Tibial nerve (tissue), 4 donors: ENCODE measurements at regions not wholly inside any gene's neighbourhood (a gene's known extent, or its start where the extent isn't known, plus 50 kb on each side); places are given as distances from the start of the nearest gene placed in this dataset.

ENCODE experiments used
- DNase-seq, 2 donors: peaks; one replicate each; pipeline ENCODE4 v3.0.0-alpha.2; 2019; ENCODE audit warnings: low spot score in 2 of 2
- H3K27ac ChIP-seq, 4 donors: fragments of 200-600 bp; sonication (generic) in 3 of 4; one replicate each; pipeline ENCODE4 v1.5.1; 2017 to 2019; ENCODE audit warnings: mild to moderate bottlenecking in 1 of 4
- H3K27me3 ChIP-seq, 2 donors: fragments of 200-600 bp; sonication (generic) in 1 of 2; one replicate each; pipeline versions ENCODE4 v1.5.1 to v1.6.0; 2017 to 2019
- H3K36me3 ChIP-seq, 3 donors: fragments of 200-600 bp; sonication (generic); one replicate each; pipeline ENCODE4 v1.5.1; 2018 to 2019
- H3K4me1 ChIP-seq, 4 donors: fragments of 200-600 bp; sonication (generic) in 3 of 4; one replicate each; pipeline ENCODE4 v1.5.1; 2017 to 2019
- H3K4me3 ChIP-seq, 4 donors: fragments of 200-600 bp; sonication (generic) in 3 of 4; one replicate each; pipeline ENCODE4 v1.5.1; 2017 to 2019; ENCODE audit warnings: mild to moderate bottlenecking in 1 of 4, moderate library complexity in 1 of 4
- H3K9me3 ChIP-seq, 4 donors: fragments of 200-600 bp; sonication (generic) in 3 of 4; one replicate each; pipeline ENCODE4 v1.5.1; 2017 to 2019
- EP300 ChIP-seq, 2 donors: sonication (generic); formaldehyde crosslinking; IDR thresholded peaks; one replicate each; pipeline ENCODE4 v1.6.1; 2017; ENCODE audit warnings: antibody characterized with exemption in 2 of 2, mild to moderate bottlenecking in 1 of 2
- POLR2A ChIP-seq, 2 donors: fragments of 450-650 bp; IDR thresholded peaks; one replicate each; pipeline ENCODE4 v1.6.1; 2017; ENCODE audit warnings: antibody characterized with exemption in 2 of 2, mild to moderate bottlenecking in 2 of 2, moderate library complexity in 2 of 2
- WGBS, 2 donors: methylation state at CpG; one replicate each; pipeline ENCODE4 v1.1.5; 2018; 5-methylcytosine and 5-hydroxymethylcytosine counted together
- TF ChIP-seq, protein P1 (sequence below), 5 experiments: fragments of 200-600 bp in 3 of 5; fragments of 450-650 bp in 2 of 5; sonication (generic) in 3 of 5; IDR thresholded peaks; one replicate each; pipeline ENCODE4 v1.5.1; 2016 to 2019; ENCODE audit warnings: antibody characterized with exemption in 5 of 5, mild to moderate bottlenecking in 3 of 5, moderate library complexity in 2 of 5

DNA sequence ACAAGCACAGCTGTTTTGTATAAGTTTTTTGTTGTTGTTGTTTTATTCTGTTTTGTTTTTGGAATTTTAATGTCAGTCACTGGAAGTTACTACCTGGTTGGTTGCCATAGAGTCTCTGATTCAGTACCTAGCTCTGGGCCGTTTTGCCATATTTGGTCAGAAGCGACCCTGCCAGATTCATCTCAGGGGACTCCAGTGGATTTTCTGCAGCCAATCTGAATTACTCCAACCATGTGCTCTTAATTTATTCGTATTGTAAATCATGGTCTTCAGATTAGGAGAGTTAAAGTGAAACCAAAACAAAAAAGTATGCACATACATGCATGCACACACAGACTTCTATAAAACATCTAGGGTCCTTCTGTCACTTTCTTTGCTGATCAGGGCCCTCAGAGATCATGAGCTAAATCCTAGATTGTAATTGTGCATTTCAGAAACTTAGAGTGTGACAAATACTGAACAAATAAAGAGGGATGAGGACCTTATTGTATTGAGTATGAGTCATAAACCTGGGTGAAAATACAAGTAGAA is 317.4 kb upstream of the UBE2E3 start:
- no peak for DNase-seq
- Histone ChIP-seq H3K9me3 (no peaks in the 10 kb centered on the region), H3K36me3 (no peaks in the 10 kb centered on the region), H3K4me1 (peaks cover 0 to 6% (median 0%) of the 10 kb centered on the region in 4 donors), H3K27ac (no peak overlapping the region), H3K27me3 (no peaks in the 10 kb centered on the region), H3K4me3 (no peak overlapping the region)
- no peak for TF ChIP-seq POLR2A (IDR thresholded peaks at IDR 0.05)
- no peak for TF ChIP-seq EP300 (IDR thresholded peaks at IDR 0.05)
- TF ChIP-seq, protein P1, sequence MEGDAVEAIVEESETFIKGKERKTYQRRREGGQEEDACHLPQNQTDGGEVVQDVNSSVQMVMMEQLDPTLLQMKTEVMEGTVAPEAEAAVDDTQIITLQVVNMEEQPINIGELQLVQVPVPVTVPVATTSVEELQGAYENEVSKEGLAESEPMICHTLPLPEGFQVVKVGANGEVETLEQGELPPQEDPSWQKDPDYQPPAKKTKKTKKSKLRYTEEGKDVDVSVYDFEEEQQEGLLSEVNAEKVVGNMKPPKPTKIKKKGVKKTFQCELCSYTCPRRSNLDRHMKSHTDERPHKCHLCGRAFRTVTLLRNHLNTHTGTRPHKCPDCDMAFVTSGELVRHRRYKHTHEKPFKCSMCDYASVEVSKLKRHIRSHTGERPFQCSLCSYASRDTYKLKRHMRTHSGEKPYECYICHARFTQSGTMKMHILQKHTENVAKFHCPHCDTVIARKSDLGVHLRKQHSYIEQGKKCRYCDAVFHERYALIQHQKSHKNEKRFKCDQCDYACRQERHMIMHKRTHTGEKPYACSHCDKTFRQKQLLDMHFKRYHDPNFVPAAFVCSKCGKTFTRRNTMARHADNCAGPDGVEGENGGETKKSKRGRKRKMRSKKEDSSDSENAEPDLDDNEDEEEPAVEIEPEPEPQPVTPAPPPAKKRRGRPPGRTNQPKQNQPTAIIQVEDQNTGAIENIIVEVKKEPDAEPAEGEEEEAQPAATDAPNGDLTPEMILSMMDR (IDR thresholded peaks at IDR 0.05) = no peak
- WGBS, 2 donors = 63 to 80% methylated on average over 3 of the region's 3 CpGs

DNA sequence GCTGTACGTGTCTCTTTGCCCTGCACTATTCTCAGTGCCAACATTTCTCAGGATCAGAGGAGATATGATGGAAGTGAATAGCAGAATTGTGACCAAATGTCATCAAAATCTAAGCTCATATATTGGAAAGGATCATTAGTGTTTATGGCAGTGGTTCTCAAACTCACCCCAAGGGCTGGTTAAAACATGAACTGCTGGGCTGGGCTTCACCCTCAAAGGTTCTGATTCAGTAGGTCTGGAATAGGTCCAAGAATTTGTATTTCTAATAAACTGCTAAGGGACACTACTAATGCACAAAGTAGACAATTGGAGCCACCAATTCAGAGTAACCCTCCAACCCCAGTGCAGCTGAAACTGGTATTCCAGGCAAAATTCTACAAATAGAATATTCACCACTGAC is 317.9 kb upstream of the UBE2E3 start:
- Histone ChIP-seq H3K27ac (no peak overlapping the region), H3K27me3 (no peaks in the 10 kb centered on the region), H3K4me1 (peaks cover 0 to 6% (median 0%) of the 10 kb centered on the region in 4 donors), H3K36me3 (no peaks in the 10 kb centered on the region), H3K4me3 (no peak overlapping the region), H3K9me3 (no peaks in the 10 kb centered on the region)
- 38 to 52% methylated on average over 1 of the region's 1 CpG for WGBS, 2 donors
- no peak for TF ChIP-seq POLR2A (IDR thresholded peaks at IDR 0.05)
- TF ChIP-seq, protein P1 (IDR thresholded peaks at IDR 0.05) = no peak
- TF ChIP-seq EP300 (IDR thresholded peaks at IDR 0.05) = no peak
- DNase-seq = no peak

DNA sequence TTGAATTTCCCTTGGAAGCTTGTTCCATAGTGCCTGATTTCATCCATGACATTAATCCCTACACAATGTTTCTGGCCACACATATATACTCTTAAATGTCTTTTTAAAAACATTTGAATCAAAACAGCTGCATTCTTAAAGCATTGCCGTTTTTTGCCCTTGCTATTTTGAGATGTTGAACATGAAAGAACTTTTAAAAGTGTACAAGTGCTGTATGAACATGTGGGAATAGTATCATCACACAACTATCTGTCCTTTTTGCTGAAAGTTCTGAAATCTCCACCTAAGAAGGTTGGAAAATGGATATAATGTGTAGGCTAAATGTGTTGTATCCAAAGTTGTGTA is 318.7 kb upstream of the UBE2E3 start:
- no peak for DNase-seq
- Histone ChIP-seq H3K4me3 (no peak overlapping the region), H3K4me1 (peaks cover 0 to 6% (median 0%) of the 10 kb centered on the region in 4 donors), H3K27ac (no peak overlapping the region), H3K36me3 (no peaks in the 10 kb centered on the region), H3K27me3 (no peaks in the 10 kb centered on the region), H3K9me3 (no peaks in the 10 kb centered on the region)
- 72 to 74% methylated on average over 1 of the region's 1 CpG for WGBS, 2 donors
- TF ChIP-seq EP300 (IDR thresholded peaks at IDR 0.05) = no peak
- TF ChIP-seq, protein P1 (IDR thresholded peaks at IDR 0.05) = no peak

DNA sequence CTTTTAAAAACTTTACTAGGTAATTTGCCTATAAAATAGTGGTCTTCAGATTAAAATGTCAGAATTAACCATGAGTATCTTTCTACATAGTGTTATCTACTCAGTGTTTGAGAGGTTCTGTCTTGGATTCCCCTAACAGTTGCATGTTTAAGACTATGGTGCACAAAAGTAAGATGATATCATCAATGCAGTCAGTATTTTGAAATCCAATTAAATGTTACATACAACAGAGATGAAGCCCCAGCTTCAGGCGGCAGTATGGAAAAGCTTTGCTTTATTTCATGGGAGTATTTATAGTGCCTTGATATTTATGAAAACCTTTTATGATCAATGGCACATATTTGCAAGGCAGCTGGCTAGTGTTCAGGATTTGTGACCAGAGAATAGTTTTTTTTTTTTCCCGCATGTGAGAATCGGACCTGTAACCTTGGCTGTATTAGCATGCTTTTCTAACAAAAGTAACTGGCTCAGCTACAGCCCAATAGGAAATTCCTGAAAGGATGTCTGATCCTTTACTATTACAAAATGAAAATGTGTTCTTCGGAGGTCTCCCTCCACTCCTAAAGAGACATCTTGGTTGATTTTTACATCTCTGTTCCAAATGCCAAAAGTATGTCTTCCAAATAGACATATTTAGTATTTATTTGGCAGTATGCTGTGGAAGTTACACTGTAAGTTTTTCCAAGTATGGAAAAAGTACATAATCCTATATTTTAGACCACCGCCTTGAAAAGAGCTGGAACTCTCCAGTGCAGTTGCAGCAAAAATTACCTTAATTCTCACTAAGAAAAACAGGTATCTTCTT is 319.3 kb upstream of the UBE2E3 start:
- Histone ChIP-seq H3K27me3 (no peaks in the 10 kb centered on the region), H3K4me1 (peaks cover 0 to 6% (median 0%) of the 10 kb centered on the region in 4 donors), H3K27ac (no peak overlapping the region), H3K36me3 (no peaks in the 10 kb centered on the region), H3K9me3 (no peaks in the 10 kb centered on the region), H3K4me3 (no peak overlapping the region)
- TF ChIP-seq POLR2A (IDR thresholded peaks at IDR 0.05) (no peak), EP300 (IDR thresholded peaks at IDR 0.05) (no peak)
- TF ChIP-seq, protein P1 (IDR thresholded peaks at IDR 0.05) = no peak
- 77 to 88% methylated on average over 5 of the region's 5 CpGs for WGBS, 2 donors
- DNase-seq = no peak

DNA sequence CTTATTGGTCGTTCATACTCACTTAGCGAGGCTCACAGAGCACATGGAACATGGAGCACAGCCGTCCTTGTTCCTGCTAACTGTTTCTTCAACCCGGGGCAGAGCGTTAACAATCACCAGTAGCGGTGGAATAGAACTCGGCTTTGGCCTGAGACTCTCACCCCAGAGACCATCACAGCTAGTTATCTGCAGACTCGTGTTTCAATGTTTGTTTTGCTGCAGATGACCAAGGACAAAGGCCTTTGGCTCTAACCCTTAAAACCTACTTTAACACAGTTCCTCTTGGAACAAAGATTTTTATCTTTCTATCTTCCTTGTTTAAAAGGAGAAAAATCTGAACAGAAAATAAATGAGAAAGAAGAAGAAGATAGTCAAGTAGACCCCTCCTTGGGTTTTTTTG is 320.2 kb upstream of the UBE2E3 start:
- no peak for DNase-seq
- Histone ChIP-seq H3K27ac (no peak overlapping the region), H3K36me3 (no peaks in the 10 kb centered on the region), H3K4me1 (peaks cover 0 to 6% (median 0%) of the 10 kb centered on the region in 4 donors), H3K27me3 (no peaks in the 10 kb centered on the region), H3K4me3 (no peak overlapping the region), H3K9me3 (no peaks in the 10 kb centered on the region)
- 71 to 76% methylated on average over 8 of the region's 8 CpGs for whole genome bisulfite sequencing, 2 donors
- TF ChIP-seq POLR2A (IDR thresholded peaks at IDR 0.05) (no peak), EP300 (IDR thresholded peaks at IDR 0.05) (no peak)
- TF ChIP-seq, protein P1 (IDR thresholded peaks at IDR 0.05) = no peak
